CD14-positive monocyte (primary cell): ENCODE measurements at regions not wholly inside any gene's neighbourhood (a gene's known extent, or its start where the extent isn't known, plus 50 kb on each side); places are given as distances from the start of the nearest gene placed in this dataset.
A peak's percentile ranks its signal among the peaks of the same experiment; 100 is the strongest.

Experiments
- DNase-seq, 3 donors: peaks; one replicate each; pipeline ENCODE4 v3.0.0-alpha.2; 2011 to 2022
- H2AFZ ChIP-seq: 2 replicates; pipeline ENCODE4 v1.6.0; 2012; ENCODE audit warnings: mild to moderate bottlenecking, low read depth, low read length, inconsistent platforms; ENCODE audit not compliant: insufficient read depth, poor library complexity, severe bottlenecking
- H3K27ac ChIP-seq, 2 donors: 1 replicate in 1 of 2; 2 replicates in 1 of 2; pipeline ENCODE4 v1.5.1; 2012 to 2013; ENCODE audit warnings: low read length in 2 of 2, control low read depth in 1 of 2, inconsistent platforms in 1 of 2, low read depth in 1 of 2, mild to moderate bottlenecking in 1 of 2
- H3K27me3 ChIP-seq, 2 donors: one replicate each; pipeline versions ENCODE4 v1.6.0 to v1.6.1; 2011 to 2013; ENCODE audit warnings: low read length in 2 of 2; ENCODE audit not compliant: control insufficient read depth in 2 of 2, insufficient read depth in 2 of 2
- H3K36me3 ChIP-seq, 2 donors: replicated peaks in 1 of 2; 1 replicate in 1 of 2; 2 replicates in 1 of 2; pipeline versions ENCODE4 v1.5.1 to v1.6.1; 2012 to 2013; ENCODE audit warnings: low read length in 2 of 2, control low read depth in 1 of 2, inconsistent platforms in 1 of 2, mild to moderate bottlenecking in 1 of 2; ENCODE audit not compliant: insufficient read depth in 2 of 2, control insufficient read depth in 1 of 2
- H3K4me1 ChIP-seq, 2 donors: 1 replicate in 1 of 2; 2 replicates in 1 of 2; pipeline versions ENCODE4 v1.5.1 to v1.6.1; 2012 to 2013; ENCODE audit warnings: low read length in 2 of 2, control low read depth in 1 of 2, inconsistent platforms in 1 of 2, mild to moderate bottlenecking in 1 of 2, moderate library complexity in 1 of 2; ENCODE audit not compliant: insufficient read depth in 2 of 2, control insufficient read depth in 1 of 2
- H3K4me2 ChIP-seq: replicated peaks from 2 replicates; pipeline ENCODE3; 2012; ENCODE audit warnings: low read length, moderate library complexity, mild to moderate bottlenecking; ENCODE audit not compliant: poor library complexity, severe bottlenecking; ENCODE audit errors: extremely low read depth
- H3K4me3 ChIP-seq, 3 experiments: fragments of 200-600 bp in 1 of 3; sonication (generic) in 1 of 3; replicated peaks in 1 of 3; 1 replicate in 2 of 3; 2 replicates in 1 of 3; pipeline ENCODE4 v1.5.1; 2011 to 2013; ENCODE audit warnings: low read length in 3 of 3, mild to moderate bottlenecking in 3 of 3, control low read depth in 2 of 3, low read depth in 2 of 3, inconsistent platforms in 1 of 3, moderate library complexity in 1 of 3
- H3K79me2 ChIP-seq: 2 replicates; pipeline ENCODE4 v1.6.0; 2012; ENCODE audit warnings: mild to moderate bottlenecking, control low read depth, inconsistent platforms, low read length, moderate library complexity; ENCODE audit not compliant: insufficient read depth
- H3K9ac ChIP-seq: 2 replicates; pipeline ENCODE4 v1.6.0; 2017; ENCODE audit warnings: low read length, mild to moderate bottlenecking; ENCODE audit not compliant: insufficient read depth, poor library complexity, severe bottlenecking
- H3K9me3 ChIP-seq, 2 donors: replicated peaks in 1 of 2; 1 replicate in 1 of 2; 2 replicates in 1 of 2; pipeline versions ENCODE4 v1.5.1 to v1.6.1; 2012 to 2013; ENCODE audit warnings: low read length in 2 of 2, control low read depth in 1 of 2; ENCODE audit not compliant: control insufficient read depth in 1 of 2, insufficient read depth in 1 of 2
- H4K20me1 ChIP-seq: 2 replicates; pipeline ENCODE4 v1.6.0; 2012; ENCODE audit warnings: mild to moderate bottlenecking, low read length, control low read depth, moderate library complexity; ENCODE audit not compliant: insufficient read depth
- H3K27ac Mint-ChIP-seq, 7 donors: one replicate each; pipeline ENCODE4 v1.8.0; 2020; ENCODE audit warnings: mild to moderate bottlenecking in 7 of 7, mixed read lengths in 7 of 7, moderate library complexity in 6 of 7, inconsistent platforms in 2 of 7
- H3K27me3 Mint-ChIP-seq, 3 donors: one replicate each; pipeline ENCODE4 v1.8.0; 2021 to 2022; ENCODE audit warnings: low read depth in 3 of 3, mild to moderate bottlenecking in 3 of 3, mixed read lengths in 3 of 3, moderate library complexity in 3 of 3, inconsistent platforms in 1 of 3
- H3K36me3 Mint-ChIP-seq, 2 donors: one replicate each; pipeline ENCODE4 v1.8.0; 2020; ENCODE audit warnings: mixed read lengths in 2 of 2, inconsistent platforms in 1 of 2, mild to moderate bottlenecking in 1 of 2
- H3K4me1 Mint-ChIP-seq: one replicate; pipeline ENCODE4 v1.8.0; 2020; ENCODE audit warnings: mild to moderate bottlenecking, mixed read lengths
- H3K4me3 Mint-ChIP-seq, 2 donors: one replicate each; pipeline ENCODE4 v1.8.0; 2020; ENCODE audit warnings: mild to moderate bottlenecking in 2 of 2, mixed read lengths in 2 of 2, moderate library complexity in 1 of 2
- H3K9me3 Mint-ChIP-seq, 7 donors: one replicate each; pipeline ENCODE4 v1.8.0; 2020 to 2022; ENCODE audit warnings: mixed read lengths in 7 of 7, mild to moderate bottlenecking in 6 of 7, moderate library complexity in 6 of 7, inconsistent platforms in 2 of 7
- CTCF ChIP-seq: fragments of 200-600 bp; IDR thresholded peaks from one replicate; pipeline ENCODE4 v1.8.0; 2022; ENCODE audit warnings: antibody characterized with exemption, mild to moderate bottlenecking
- WGBS: methylation state at CpG from one replicate; pipeline ENCODE4 v1.1.5; 2013; ENCODE audit warnings: missing lambda C conversion rate; ENCODE audit not compliant: insufficient coverage; 5-methylcytosine and 5-hydroxymethylcytosine counted together
- intact Hi-C, 2 donors: fragments of 100-400 bp; cut with micrococcal nuclease; formaldehyde crosslinking; loops; one replicate each; pipeline versions ENCODE4 v1.15.0 to v1.15.1; 2023

GRCh38 chr2:16018277-16019059, 78.1 kb downstream of the MYCN start:
- H3K27me3 Mint-ChIP-seq, result peaks cover 15 to 37% (median 20%) of the 10 kb centered on the region in 3 donors
- Histone ChIP-seq H3K27me3 (peaks cover 2 to 23% of the 10 kb centered on the region in 2 donors), H3K36me3 (no peaks in the 10 kb centered on the region), H3K27ac (no peak overlapping the region), H3K79me2 (no peaks in the 10 kb centered on the region), H3K9ac (no peak overlapping the region), H3K4me2 (no peak overlapping the region), H2AFZ (no peak overlapping the region), H3K4me3 (no peak overlapping the region), H3K9me3 (peaks cover 0 to under 1% of the 10 kb centered on the region in 2 donors), H4K20me1 (no peaks in the 10 kb centered on the region), H3K4me1 (no peaks in the 10 kb centered on the region)
- peaks cover 0 to 10% (median 3%) of the 10 kb centered on the region in 7 donors for H3K9me3 Mint-ChIP-seq
- no peak for TF ChIP-seq CTCF
- no peak overlapping the region for H3K4me3 Mint-ChIP-seq
- H3K36me3 Mint-ChIP-seq, result no peaks in the 10 kb centered on the region
- intact Hi-C loops, result no loop called here
- H3K27ac Mint-ChIP-seq, result peak overlapping the region in 1 of 7 donors; percentile 58
- no peak for DNase-seq
- 100% methylated on average over 2 of the region's 13 CpGs for WGBS
- H3K4me1 Mint-ChIP-seq, result peaks cover 11% of the 10 kb centered on the region

- no peak overlapping the region for H3K9ac ChIP-seq
- no peaks in the 10 kb centered on the region for H4K20me1 ChIP-seq
- no peak for TF ChIP-seq CTCF
- H3K36me3 Mint-ChIP-seq, result no peaks in the 10 kb centered on the region
- DNase-seq, result no peak
- H3K79me2 ChIP-seq, result no peaks in the 10 kb centered on the region
- no peaks in the 10 kb centered on the region for H3K36me3 ChIP-seq
- no peak overlapping the region for H2AFZ ChIP-seq
- peaks cover 0 to 13% (median 3%) of the 10 kb centered on the region in 7 donors for H3K9me3 Mint-ChIP-seq
- H3K27ac Mint-ChIP-seq, result no peak overlapping the region
- intact Hi-C loops, result no loop called here
- H3K4me1 Mint-ChIP-seq, result peaks cover 13% of the 10 kb centered on the region
- H3K4me2 ChIP-seq, result no peak overlapping the region
- H3K4me3 Mint-ChIP-seq, result no peak overlapping the region
- H3K27ac ChIP-seq, result no peak overlapping the region
- H3K4me3 ChIP-seq, result no peak overlapping the region
- no peaks in the 10 kb centered on the region for H3K4me1 ChIP-seq
- peaks cover 13 to 45% of the 10 kb centered on the region in 2 donors for H3K27me3 ChIP-seq
- H3K9me3 ChIP-seq, result peaks cover 0 to 10% of the 10 kb centered on the region in 2 donors
- no CpG with 5 or more reads among the region's 1 CpG for WGBS
- peaks cover 16 to 49% (median 29%) of the 10 kb centered on the region in 3 donors for H3K27me3 Mint-ChIP-seq
Measured at GRCh38 chr2:16016282-16016681, 75.9 kb downstream of the MYCN start.
